ENCODE measurements at regions not wholly inside any gene's neighbourhood (a gene's known extent, or its start where the extent isn't known, plus 50 kb on each side); places are given as distances from the start of the nearest gene placed in this dataset.

GRCh38 chr5:172556971-172557461 lies 84.0 kb upstream of the NEURL1B start:
- Mint-ChIP-seq H3K4me3 (no peak overlapping the region), H3K27ac (no peak overlapping the region), H3K27me3 (ENCODE audit: insufficient read depth, low read depth, poor library complexity) (peaks cover 3% of the 10 kb centered on the region), H3K36me3 (ENCODE audit: low read depth) (no peaks in the 10 kb centered on the region), H3K4me1 (peaks cover 6% of the 10 kb centered on the region), H3K9me3 (no peaks in the 10 kb centered on the region)
- H3F3A ChIP-seq (replicated peaks; ENCODE audit: low read depth), result no peaks in the 10 kb centered on the region
- ATAC-seq (peak; percentile 58), DNase-seq (ENCODE audit: low spot score) (no peak)
- TF ChIP-seq ETS1 (IDR thresholded peaks at IDR 0.05), result no peak
- H3K4me2 ChIP-seq, result no peak overlapping the region
- H4K20me1 ChIP-seq (replicated peaks; ENCODE audit: insufficient read depth), result no peaks in the 10 kb centered on the region
- no peaks in the 10 kb centered on the region for H3K9me2 ChIP-seq (ENCODE audit: insufficient read depth)
- no peak overlapping the region for H2AFZ ChIP-seq
- no peaks in the 10 kb centered on the region for H3K79me2 ChIP-seq (replicated peaks; ENCODE audit: insufficient read depth)
- no peak overlapping the region for H3K4me3 ChIP-seq
- H3K4me1 ChIP-seq (ENCODE audit: insufficient read depth), result no peaks in the 10 kb centered on the region
- no peaks in the 10 kb centered on the region for H3K36me3 ChIP-seq (ENCODE audit: insufficient read depth)
- H3K27me3 ChIP-seq (ENCODE audit: insufficient read depth), result no peaks in the 10 kb centered on the region
- no peak overlapping the region for H3K27ac ChIP-seq (ENCODE audit: low read depth)

- peaks cover 7% of the 10 kb centered on the region for H3K4me1 Mint-ChIP-seq
- no peak overlapping the region for H2AFZ ChIP-seq
- H3K36me3 ChIP-seq (ENCODE audit: insufficient read depth), result no peaks in the 10 kb centered on the region
- ATAC-seq (no peak), DNase-seq (ENCODE audit: low spot score) (no peak)
- H3K9me2 ChIP-seq (ENCODE audit: insufficient read depth), result no peaks in the 10 kb centered on the region
- peaks cover 3% of the 10 kb centered on the region for H3K27me3 Mint-ChIP-seq (ENCODE audit: insufficient read depth, low read depth, poor library complexity)
- H4K20me1 ChIP-seq (replicated peaks; ENCODE audit: insufficient read depth), result no peaks in the 10 kb centered on the region
- no peaks in the 10 kb centered on the region for H3K9me3 Mint-ChIP-seq
- no peak overlapping the region for H3K4me3 Mint-ChIP-seq
- H3F3A ChIP-seq (replicated peaks; ENCODE audit: low read depth), result no peaks in the 10 kb centered on the region
- H3K27ac ChIP-seq (ENCODE audit: low read depth), result no peak overlapping the region
- no peaks in the 10 kb centered on the region for H3K36me3 Mint-ChIP-seq (ENCODE audit: low read depth)
- no peak overlapping the region for H3K27ac Mint-ChIP-seq
- no peaks in the 10 kb centered on the region for H3K4me1 ChIP-seq (ENCODE audit: insufficient read depth)
- no peaks in the 10 kb centered on the region for H3K79me2 ChIP-seq (replicated peaks; ENCODE audit: insufficient read depth)
- no peak overlapping the region for H3K4me2 ChIP-seq
- no peaks in the 10 kb centered on the region for H3K27me3 ChIP-seq (ENCODE audit: insufficient read depth)
- H3K4me3 ChIP-seq, result no peak overlapping the region
- no peak for TF ChIP-seq POLR2AphosphoS5 (IDR thresholded peaks at IDR 0.05; ENCODE audit: low read depth)
- TF ChIP-seq ETS1 (IDR thresholded peaks at IDR 0.05), result no peak
- no peak for TF ChIP-seq STAT1 (IDR thresholded peaks at IDR 0.05; ENCODE audit: unreplicated experiment)
- no peak for TF ChIP-seq CREB1 (CRISPR knock-in tag; IDR thresholded peaks at IDR 0.05; ENCODE audit: low read depth)
- no peak for TF ChIP-seq EZH2 (IDR thresholded peaks at IDR 0.05; ENCODE audit: low read depth, unreplicated experiment)
- no peak for TF ChIP-seq NANOG (IDR thresholded peaks at IDR 0.05; ENCODE audit: borderline replicate concordance)
- no peak for TF ChIP-seq ZNF331 (CRISPR knock-in tag; IDR thresholded peaks at IDR 0.05; ENCODE audit: low read depth)
- no peak for TF ChIP-seq ZNF114 (CRISPR knock-in tag; IDR thresholded peaks at IDR 0.05)
- TF ChIP-seq, protein P1, sequence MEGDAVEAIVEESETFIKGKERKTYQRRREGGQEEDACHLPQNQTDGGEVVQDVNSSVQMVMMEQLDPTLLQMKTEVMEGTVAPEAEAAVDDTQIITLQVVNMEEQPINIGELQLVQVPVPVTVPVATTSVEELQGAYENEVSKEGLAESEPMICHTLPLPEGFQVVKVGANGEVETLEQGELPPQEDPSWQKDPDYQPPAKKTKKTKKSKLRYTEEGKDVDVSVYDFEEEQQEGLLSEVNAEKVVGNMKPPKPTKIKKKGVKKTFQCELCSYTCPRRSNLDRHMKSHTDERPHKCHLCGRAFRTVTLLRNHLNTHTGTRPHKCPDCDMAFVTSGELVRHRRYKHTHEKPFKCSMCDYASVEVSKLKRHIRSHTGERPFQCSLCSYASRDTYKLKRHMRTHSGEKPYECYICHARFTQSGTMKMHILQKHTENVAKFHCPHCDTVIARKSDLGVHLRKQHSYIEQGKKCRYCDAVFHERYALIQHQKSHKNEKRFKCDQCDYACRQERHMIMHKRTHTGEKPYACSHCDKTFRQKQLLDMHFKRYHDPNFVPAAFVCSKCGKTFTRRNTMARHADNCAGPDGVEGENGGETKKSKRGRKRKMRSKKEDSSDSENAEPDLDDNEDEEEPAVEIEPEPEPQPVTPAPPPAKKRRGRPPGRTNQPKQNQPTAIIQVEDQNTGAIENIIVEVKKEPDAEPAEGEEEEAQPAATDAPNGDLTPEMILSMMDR (conservative IDR thresholded peaks at IDR 0.05; ENCODE audit: low read depth in 2 of 2), result no peak
- TF ChIP-seq, protein P2, sequence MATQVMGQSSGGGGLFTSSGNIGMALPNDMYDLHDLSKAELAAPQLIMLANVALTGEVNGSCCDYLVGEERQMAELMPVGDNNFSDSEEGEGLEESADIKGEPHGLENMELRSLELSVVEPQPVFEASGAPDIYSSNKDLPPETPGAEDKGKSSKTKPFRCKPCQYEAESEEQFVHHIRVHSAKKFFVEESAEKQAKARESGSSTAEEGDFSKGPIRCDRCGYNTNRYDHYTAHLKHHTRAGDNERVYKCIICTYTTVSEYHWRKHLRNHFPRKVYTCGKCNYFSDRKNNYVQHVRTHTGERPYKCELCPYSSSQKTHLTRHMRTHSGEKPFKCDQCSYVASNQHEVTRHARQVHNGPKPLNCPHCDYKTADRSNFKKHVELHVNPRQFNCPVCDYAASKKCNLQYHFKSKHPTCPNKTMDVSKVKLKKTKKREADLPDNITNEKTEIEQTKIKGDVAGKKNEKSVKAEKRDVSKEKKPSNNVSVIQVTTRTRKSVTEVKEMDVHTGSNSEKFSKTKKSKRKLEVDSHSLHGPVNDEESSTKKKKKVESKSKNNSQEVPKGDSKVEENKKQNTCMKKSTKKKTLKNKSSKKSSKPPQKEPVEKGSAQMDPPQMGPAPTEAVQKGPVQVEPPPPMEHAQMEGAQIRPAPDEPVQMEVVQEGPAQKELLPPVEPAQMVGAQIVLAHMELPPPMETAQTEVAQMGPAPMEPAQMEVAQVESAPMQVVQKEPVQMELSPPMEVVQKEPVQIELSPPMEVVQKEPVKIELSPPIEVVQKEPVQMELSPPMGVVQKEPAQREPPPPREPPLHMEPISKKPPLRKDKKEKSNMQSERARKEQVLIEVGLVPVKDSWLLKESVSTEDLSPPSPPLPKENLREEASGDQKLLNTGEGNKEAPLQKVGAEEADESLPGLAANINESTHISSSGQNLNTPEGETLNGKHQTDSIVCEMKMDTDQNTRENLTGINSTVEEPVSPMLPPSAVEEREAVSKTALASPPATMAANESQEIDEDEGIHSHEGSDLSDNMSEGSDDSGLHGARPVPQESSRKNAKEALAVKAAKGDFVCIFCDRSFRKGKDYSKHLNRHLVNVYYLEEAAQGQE (IDR thresholded peaks at IDR 0.05; ENCODE audit: unreplicated experiment), result no peak
- TF ChIP-seq JUNB (IDR thresholded peaks at IDR 0.05; ENCODE audit: unreplicated experiment), result no peak
- TF ChIP-seq EZH2phosphoT487 (IDR thresholded peaks at IDR 0.05; ENCODE audit: unreplicated experiment), result no peak
Measured at GRCh38 chr5:172556262-172556661, 84.8 kb upstream of the NEURL1B start.
